Gastroesophageal sphincter (tissue), 3 donors: ENCODE measurements at regions not wholly inside any gene's neighbourhood (a gene's known extent, or its start where the extent isn't known, plus 50 kb on each side); places are given as distances from the start of the nearest gene placed in this dataset.

Experiments
- CTCF ChIP-seq, 4 experiments: fragments of 200-600 bp in 2 of 4; fragments of 450-650 bp in 2 of 4; sonication (generic) in 1 of 4; IDR thresholded peaks; one replicate each; pipeline ENCODE4 v1.5.1; 2017 to 2019; ENCODE audit warnings: antibody characterized with exemption in 4 of 4, mild to moderate bottlenecking in 2 of 4, moderate library complexity in 2 of 4
- EP300 ChIP-seq: sonication (generic); formaldehyde crosslinking; IDR thresholded peaks from one replicate; pipeline ENCODE4 v1.6.1; 2017; ENCODE audit warnings: antibody characterized with exemption, mild to moderate bottlenecking
- POLR2A ChIP-seq, 2 donors: fragments of 450-650 bp; IDR thresholded peaks; one replicate each; pipeline ENCODE4 v1.6.1; 2017; ENCODE audit warnings: antibody characterized with exemption in 2 of 2, mild to moderate bottlenecking in 2 of 2, moderate library complexity in 1 of 2
- POLR2AphosphoS5 ChIP-seq: sonication (generic); formaldehyde crosslinking; IDR thresholded peaks from one replicate; pipeline ENCODE4 v1.6.1; 2017; ENCODE audit warnings: antibody characterized with exemption

DNA sequence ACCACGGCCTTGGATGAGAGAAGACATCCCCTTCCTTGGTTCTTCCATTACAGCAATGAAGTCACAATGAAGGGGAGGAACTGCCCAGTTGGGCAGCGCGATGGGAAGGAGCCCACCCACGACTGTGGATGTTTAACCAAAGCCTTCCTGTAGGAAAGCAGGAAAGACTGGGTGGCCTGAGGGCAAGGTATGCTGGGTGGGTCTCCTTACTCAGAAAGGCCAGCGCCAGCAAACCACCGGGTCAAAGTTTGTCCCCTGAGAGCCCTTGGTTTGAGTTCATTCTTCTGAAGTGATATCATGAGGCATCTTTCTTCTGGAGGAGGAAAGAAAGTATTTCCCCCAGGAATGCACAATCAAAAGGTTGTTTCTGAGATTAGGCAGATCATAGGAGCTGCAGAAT is 105.2 kb downstream of the C16orf95 start:
- TF ChIP-seq POLR2AphosphoS5 (no peak), CTCF (IDR thresholded peaks at IDR 0.05) (no peak), EP300 (no peak), POLR2A (IDR thresholded peaks at IDR 0.05) (no peak)
